Upper lobe of left lung (tissue), 4 donors: ENCODE measurements at regions not wholly inside any gene's neighbourhood (a gene's known extent, or its start where the extent isn't known, plus 50 kb on each side); places are given as distances from the start of the nearest gene placed in this dataset.

Experiments
- EP300 ChIP-seq, 4 donors: sonication (generic); formaldehyde crosslinking; IDR thresholded peaks; one replicate each; pipeline ENCODE4 v1.5.1; 2017; ENCODE audit warnings: antibody characterized with exemption in 4 of 4, control low read depth in 2 of 4
- POLR2A ChIP-seq, 4 donors: fragments of 450-650 bp; IDR thresholded peaks; one replicate each; pipeline ENCODE4 v1.5.1; 2016 to 2017; ENCODE audit warnings: antibody characterized with exemption in 4 of 4, mild to moderate bottlenecking in 2 of 4
- POLR2AphosphoS5 ChIP-seq, 2 donors: sonication (generic); formaldehyde crosslinking; IDR thresholded peaks; one replicate each; pipeline ENCODE4 v1.5.1; 2017; ENCODE audit warnings: antibody characterized with exemption in 2 of 2
- TF ChIP-seq, protein P1 (sequence below), 6 experiments: fragments of 450-650 bp in 4 of 6; fragments of 200-600 bp in 2 of 6; sonication (generic) in 2 of 6; IDR thresholded peaks; one replicate each; pipeline ENCODE4 v1.5.1; 2016 to 2019; ENCODE audit warnings: antibody characterized with exemption in 6 of 6

DNA sequence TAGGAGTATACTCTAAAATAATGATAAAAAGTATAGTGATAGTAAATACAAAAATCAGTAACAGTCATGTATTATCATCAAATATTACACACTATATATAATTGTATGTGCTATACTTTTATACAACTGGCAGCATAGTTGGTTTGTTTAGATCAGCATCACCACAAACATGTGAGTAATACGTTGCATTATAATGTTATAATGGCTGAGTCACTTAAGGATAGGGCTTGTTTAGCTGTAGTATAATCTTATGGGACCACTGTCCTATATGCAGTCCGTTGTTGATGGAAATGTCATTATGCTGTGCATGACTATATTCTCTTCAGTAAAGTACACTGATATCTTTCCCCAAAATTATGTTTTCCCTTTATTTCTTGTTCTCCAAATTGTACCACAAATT, 92.8 kb downstream of the LYPLAL1 start:
- no peak for TF ChIP-seq POLR2A (IDR thresholded peaks at IDR 0.05)
- TF ChIP-seq, protein P1, sequence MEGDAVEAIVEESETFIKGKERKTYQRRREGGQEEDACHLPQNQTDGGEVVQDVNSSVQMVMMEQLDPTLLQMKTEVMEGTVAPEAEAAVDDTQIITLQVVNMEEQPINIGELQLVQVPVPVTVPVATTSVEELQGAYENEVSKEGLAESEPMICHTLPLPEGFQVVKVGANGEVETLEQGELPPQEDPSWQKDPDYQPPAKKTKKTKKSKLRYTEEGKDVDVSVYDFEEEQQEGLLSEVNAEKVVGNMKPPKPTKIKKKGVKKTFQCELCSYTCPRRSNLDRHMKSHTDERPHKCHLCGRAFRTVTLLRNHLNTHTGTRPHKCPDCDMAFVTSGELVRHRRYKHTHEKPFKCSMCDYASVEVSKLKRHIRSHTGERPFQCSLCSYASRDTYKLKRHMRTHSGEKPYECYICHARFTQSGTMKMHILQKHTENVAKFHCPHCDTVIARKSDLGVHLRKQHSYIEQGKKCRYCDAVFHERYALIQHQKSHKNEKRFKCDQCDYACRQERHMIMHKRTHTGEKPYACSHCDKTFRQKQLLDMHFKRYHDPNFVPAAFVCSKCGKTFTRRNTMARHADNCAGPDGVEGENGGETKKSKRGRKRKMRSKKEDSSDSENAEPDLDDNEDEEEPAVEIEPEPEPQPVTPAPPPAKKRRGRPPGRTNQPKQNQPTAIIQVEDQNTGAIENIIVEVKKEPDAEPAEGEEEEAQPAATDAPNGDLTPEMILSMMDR (IDR thresholded peaks at IDR 0.05) = no peak
- no peak for TF ChIP-seq POLR2AphosphoS5 (IDR thresholded peaks at IDR 0.05)
- no peak for TF ChIP-seq EP300 (IDR thresholded peaks at IDR 0.05)
